Calu3 (cell line): ENCODE measurements at regions not wholly inside any gene's neighbourhood (a gene's known extent, or its start where the extent isn't known, plus 50 kb on each side); places are given as distances from the start of the nearest gene placed in this dataset.
"Not testable (repeated sequence)": the region's sequence is repeated elsewhere in the genome, so short reads cannot be mapped to it uniquely, and the experiment has no call there.

ENCODE experiments used
- BruUV-seq: library from RNA; stranded (reverse); fragments of 400-500 nt; replicated peaks from 2 replicates; lab custom pipeline; 2021; lab: Mats Ljungman, UMichigan
- CTCF ChIA-PET: fragments of 300-600 bp; sonication (Branson Sonifier 250); formaldehyde crosslinking; loops from one replicate; lab custom pipeline; 2022; ENCODE audit warnings: antibody characterized with exemption; lab: Charles Lee
- DNase-seq: peaks from one replicate; pipeline ENCODE4 v3.0.0; 2022
- H3K27ac Mint-ChIP-seq: one replicate; pipeline ENCODE4 v1.8.0; 2022; ENCODE audit warnings: mixed read lengths; ENCODE audit not compliant: unreplicated experiment
- H3K27me3 Mint-ChIP-seq: one replicate; pipeline ENCODE4 v1.8.0; 2022; ENCODE audit warnings: mixed read lengths; ENCODE audit not compliant: unreplicated experiment
- H3K36me3 Mint-ChIP-seq: one replicate; pipeline ENCODE4 v1.8.0; 2022; ENCODE audit warnings: mild to moderate bottlenecking, moderate library complexity, mixed read lengths; ENCODE audit not compliant: insufficient read depth, unreplicated experiment
- H3K4me1 Mint-ChIP-seq: one replicate; pipeline ENCODE4 v1.8.0; 2022; ENCODE audit warnings: mild to moderate bottlenecking, low read depth, mixed read lengths; ENCODE audit not compliant: unreplicated experiment
- H3K4me3 Mint-ChIP-seq: one replicate; pipeline ENCODE4 v1.8.0; 2022; ENCODE audit warnings: mild to moderate bottlenecking, low read depth, moderate library complexity, mixed read lengths; ENCODE audit not compliant: unreplicated experiment
- H3K9me3 Mint-ChIP-seq: one replicate; pipeline ENCODE4 v1.8.0; 2022; ENCODE audit warnings: low read depth, mixed read lengths; ENCODE audit not compliant: unreplicated experiment
- CTCF ChIP-seq: fragments of 200-600 bp; IDR thresholded peaks from one replicate; pipeline ENCODE4 v1.8.0; 2022; ENCODE audit warnings: antibody characterized with exemption; ENCODE audit not compliant: unreplicated experiment
- intact Hi-C: fragments of 100-400 bp; cut with micrococcal nuclease; formaldehyde crosslinking; loops from one replicate; pipeline ENCODE4 v1.10.0; 2022; ENCODE audit not compliant: unreplicated experiment

- peak; percentile 62 for TF ChIP-seq CTCF
- Mint-ChIP-seq H3K4me1 (no peaks in the 10 kb centered on the region), H3K36me3 (no peaks in the 10 kb centered on the region), H3K27ac (no peak overlapping the region), H3K9me3 (peaks cover 2% of the 10 kb centered on the region), H3K27me3 (peaks cover 4% of the 10 kb centered on the region), H3K4me3 (no peak overlapping the region)
- no TSS peak for BruUV-seq
- peak; percentile 37 for DNase-seq
- intact Hi-C loops: no loop called here
- CTCF ChIA-PET: no interaction called here
Observed at GRCh38 chr14:105999361-106000028, 473.1 kb downstream of the TMEM121 start.

- H3K27me3 Mint-ChIP-seq, H3K36me3 Mint-ChIP-seq, H3K9me3 Mint-ChIP-seq, BruUV-seq, DNase-seq, H3K4me3 Mint-ChIP-seq, intact Hi-C loops, H3K27ac Mint-ChIP-seq, H3K4me1 Mint-ChIP-seq, CTCF ChIA-PET: not testable (repeated sequence)
Observed at GRCh38 chr14:106000029-106000511, 473.7 kb downstream of the TMEM121 start.

- H3K27ac Mint-ChIP-seq, DNase-seq, H3K4me3 Mint-ChIP-seq, BruUV-seq, H3K27me3 Mint-ChIP-seq, CTCF ChIA-PET, H3K36me3 Mint-ChIP-seq, H3K9me3 Mint-ChIP-seq, H3K4me1 Mint-ChIP-seq, intact Hi-C loops: not testable (repeated sequence)
Observed at GRCh38 chr14:106001277-106001676, 474.9 kb downstream of the TMEM121 start.

- no peaks in the 10 kb centered on the region for H3K4me1 Mint-ChIP-seq
- TF ChIP-seq CTCF: no peak
- H3K27me3 Mint-ChIP-seq: peaks cover 15% of the 10 kb centered on the region
- CTCF ChIA-PET: no interaction called here
- no peak overlapping the region for H3K27ac Mint-ChIP-seq
- no peak overlapping the region for H3K4me3 Mint-ChIP-seq
- H3K9me3 Mint-ChIP-seq: peaks cover 2% of the 10 kb centered on the region
- no peaks in the 10 kb centered on the region for H3K36me3 Mint-ChIP-seq
- no peak for DNase-seq
- intact Hi-C loops: no loop called here
- no TSS peak for BruUV-seq
Observed at GRCh38 chr14:106003351-106003750, 477.0 kb downstream of the TMEM121 start.

- H3K36me3 Mint-ChIP-seq, BruUV-seq, DNase-seq, CTCF ChIA-PET, H3K27ac Mint-ChIP-seq, H3K9me3 Mint-ChIP-seq, H3K4me1 Mint-ChIP-seq, intact Hi-C loops, H3K4me3 Mint-ChIP-seq: not testable (repeated sequence)
- peaks cover 34% of the 10 kb centered on the region for H3K27me3 Mint-ChIP-seq
Observed at GRCh38 chr14:106004937-106005795, 478.8 kb downstream of the TMEM121 start.
